HG02884 (cell line): ENCODE measurements at regions not wholly inside any gene's neighbourhood (a gene's known extent, or its start where the extent isn't known, plus 50 kb on each side); places are given as distances from the start of the nearest gene placed in this dataset.
"Not testable (repeated sequence)": the region's sequence is repeated elsewhere in the genome, so short reads cannot be mapped to it uniquely, and the experiment has no call there.

Experiments
- ATAC-seq: cut with Tn5 transposase; IDR thresholded peaks from one replicate; pipeline ENCODE4 v1.9.1; 2021; ENCODE audit warnings: mild to moderate bottlenecking, moderate library complexity; ENCODE audit not compliant: unreplicated experiment

DNA sequence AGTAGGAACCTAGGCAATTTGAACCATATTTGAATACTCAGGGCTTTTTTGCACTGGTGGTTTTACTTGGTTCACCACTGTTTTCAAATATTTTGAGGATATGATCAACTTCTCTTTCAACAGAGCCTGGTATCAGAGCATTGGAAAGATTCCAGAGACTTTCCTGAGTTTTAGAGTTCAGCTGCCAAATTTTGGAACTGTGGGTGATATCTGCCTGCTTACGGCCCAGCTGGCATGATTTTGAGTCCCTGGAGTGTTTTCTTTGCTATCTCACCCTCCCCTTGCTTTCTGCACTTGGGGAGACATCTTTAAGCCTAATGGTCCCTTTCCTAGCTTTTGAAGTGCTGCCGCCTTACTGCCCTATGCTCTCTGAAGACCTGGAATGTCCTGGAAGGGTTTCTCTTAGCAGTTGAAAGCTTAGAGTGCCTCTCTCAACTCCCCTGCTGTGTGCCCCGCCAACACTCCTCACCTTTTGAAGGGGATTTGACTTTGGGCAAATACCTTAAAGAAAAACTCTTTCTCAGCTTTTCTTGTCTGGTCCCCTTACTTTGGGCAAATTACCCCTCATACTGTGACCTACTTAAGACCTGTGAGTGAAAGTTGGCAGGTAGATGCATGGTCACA is 539.1 kb downstream of the MFSD1 start:
- ATAC-seq: no peak

GRCh38 chr3:159346271-159346903 is 544.5 kb downstream of the MFSD1 start:
- ATAC-seq: no peak

- no peak for ATAC-seq
These were observed 546.6 kb downstream of the MFSD1 start for GRCh38 chr3:159348431-159348830.

GRCh38 chr3:159356606-159357005 is 554.8 kb downstream of the MFSD1 start:
- ATAC-seq: no peak

DNA sequence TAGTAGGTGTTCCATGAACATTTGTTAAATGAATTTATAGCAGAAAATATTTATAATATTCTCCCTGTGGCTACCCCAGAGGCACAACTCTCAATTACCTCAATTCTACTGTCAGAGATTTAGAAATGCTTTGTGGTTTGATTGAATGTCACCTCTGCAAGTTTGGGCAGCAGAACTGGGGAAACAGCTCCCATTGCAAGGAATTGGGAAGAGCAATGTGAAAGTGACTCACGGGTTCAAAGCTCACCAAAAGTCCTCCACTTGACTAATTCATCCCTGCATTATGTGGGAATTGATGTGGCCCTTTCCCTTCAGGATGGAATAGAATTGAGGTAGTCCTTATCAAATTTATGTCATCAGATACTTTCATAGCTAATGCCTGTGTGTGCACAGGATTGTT is 562.7 kb downstream of the MFSD1 start:
- ATAC-seq: no peak

- no peak for ATAC-seq
These were observed 564.6 kb downstream of the MFSD1 start for GRCh38 chr3:159366476-159366875.

DNA sequence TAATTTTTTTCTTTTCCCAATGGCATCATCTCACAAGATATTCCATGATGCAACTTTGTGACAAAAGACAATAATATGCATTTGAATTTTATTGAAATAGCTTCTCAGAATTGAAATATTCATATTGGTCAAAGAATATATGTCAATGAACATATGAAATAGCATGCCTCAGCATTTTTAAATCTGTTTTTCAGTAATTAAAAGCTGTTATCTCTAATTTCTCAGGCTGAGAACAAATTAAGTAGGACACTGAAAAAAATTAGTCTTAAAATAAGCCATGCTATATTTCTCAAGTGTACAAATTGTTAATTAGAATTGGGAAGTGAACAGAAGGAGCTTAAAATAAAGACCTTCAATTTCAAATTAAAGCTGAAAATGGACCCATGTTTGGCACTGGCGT is 570.1 kb downstream of the MFSD1 start:
- no peak for ATAC-seq

DNA sequence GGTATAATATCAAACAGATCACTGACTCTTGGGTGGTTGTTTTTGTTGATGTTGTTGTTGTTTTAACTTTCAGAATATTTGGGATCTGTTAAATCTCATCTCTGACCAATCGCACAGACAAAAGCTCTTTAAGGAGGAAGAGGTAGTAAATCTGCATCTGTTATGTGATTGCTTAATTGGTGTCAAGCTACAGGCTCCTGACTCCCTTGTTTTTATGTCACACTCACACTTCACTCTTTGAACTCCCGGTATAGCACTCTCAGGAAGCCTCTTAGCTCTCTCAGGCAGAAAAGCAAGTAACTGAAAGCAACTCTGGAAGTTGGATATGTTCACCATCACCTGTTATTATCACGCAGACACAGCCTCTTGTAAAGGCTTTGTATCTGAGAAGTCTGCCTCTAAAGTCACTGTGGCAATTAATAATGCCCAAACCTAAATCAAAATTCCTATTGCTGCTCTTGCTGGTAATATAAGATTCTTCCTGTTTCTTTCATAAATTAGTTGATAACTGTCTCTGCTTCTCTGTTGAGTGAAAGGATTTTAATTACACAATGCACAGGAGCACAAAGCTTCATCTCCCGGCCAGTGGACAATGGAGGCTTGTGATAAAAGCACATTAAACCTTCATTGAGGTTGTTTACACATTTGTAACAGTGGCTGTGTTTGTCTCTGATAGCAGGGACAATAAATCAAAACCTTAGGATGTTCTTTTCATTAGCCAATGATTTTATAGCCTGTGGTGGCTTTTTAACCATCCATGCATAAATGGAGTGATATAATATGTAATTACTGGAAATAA is 576.7 kb downstream of the MFSD1 start:
- ATAC-seq: no peak

DNA sequence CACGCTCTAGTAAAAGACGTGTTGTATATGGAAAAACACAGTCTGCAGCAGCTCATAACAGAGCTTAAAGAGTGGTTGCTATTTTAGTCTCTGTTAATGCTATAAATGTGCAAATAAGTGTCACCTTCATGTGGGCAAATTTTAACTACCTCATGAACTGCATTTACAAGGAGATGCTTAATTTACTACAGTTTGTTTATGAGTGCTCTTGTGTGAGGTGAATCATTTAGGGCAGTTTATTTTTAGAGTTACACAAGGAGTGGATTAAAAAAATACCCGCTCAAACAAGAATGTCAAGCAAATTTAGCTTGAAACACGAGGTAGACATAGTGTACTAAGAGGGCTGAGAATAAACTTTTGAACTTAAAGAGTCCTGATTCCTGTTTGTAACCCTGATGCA is 579.0 kb downstream of the MFSD1 start:
- ATAC-seq: no peak

DNA sequence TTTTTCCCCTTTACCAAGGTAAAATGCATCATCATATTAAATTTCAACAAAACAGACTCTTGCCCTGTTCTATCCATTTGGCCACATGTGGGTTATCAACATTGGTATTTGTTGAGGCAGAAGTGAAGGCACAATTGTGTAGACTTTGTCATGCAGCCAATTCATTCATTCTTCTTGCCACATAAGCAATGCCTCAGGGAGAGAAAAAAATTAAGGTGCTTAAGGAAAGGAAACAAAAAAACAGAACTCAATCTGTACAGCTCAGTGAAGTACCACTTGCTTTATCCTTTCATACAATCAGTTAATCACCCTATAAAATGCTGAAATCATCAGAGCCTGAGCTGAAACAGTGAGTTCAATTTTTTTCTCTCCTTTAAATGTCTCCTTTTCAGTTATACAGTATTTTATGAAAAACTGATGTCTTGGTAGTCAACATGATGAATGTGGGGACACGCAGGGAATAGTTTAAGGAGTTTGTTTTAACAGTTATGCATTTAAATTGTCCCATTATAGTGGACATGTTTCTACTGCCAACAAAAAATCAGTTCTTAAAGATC is 588.9 kb downstream of the MFSD1 start:
- no peak for ATAC-seq

DNA sequence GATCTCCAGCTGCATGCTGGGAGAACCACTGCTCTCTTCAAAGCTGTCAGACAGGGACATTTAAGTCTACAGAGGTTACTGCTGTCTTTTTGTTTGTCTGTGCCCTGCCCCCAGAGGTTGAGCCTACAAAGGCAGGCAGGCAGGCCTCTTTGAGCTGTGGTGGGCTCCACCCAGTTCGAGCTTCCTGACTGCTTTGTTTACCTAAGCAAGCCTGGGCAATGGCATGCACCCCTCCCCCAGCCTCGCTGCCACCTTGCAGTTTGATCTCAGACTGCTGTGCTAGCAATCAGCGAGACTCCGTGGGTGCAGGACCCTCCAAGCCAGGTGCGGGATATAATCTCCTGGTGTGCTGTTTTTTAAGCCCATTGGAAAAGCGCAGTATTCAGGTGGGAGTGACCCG is 591.0 kb upstream of the IL12A start:
- not testable (repeated sequence) for ATAC-seq

GRCh38 chr3:159401069-159401468 is 587.6 kb upstream of the IL12A start:
- no peak for ATAC-seq

DNA sequence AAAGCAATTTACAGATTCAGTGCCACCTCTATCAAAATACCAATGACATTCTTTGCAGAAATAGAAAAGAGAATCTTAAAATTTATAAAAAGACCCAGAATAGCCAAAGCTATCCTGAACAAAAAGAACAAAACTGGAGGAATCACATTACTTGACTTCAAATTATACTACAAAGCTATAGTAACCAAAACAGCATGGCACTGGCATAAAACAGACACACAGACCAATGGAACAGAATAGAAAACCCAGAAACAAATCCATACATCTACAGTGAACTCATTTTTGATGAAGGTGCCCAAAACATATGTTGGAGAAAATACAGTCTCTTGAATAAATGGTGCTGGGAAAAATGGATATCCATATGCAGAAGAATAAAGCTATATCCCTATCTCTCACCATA is 578.9 kb upstream of the IL12A start:
- ATAC-seq: not testable (repeated sequence)

DNA sequence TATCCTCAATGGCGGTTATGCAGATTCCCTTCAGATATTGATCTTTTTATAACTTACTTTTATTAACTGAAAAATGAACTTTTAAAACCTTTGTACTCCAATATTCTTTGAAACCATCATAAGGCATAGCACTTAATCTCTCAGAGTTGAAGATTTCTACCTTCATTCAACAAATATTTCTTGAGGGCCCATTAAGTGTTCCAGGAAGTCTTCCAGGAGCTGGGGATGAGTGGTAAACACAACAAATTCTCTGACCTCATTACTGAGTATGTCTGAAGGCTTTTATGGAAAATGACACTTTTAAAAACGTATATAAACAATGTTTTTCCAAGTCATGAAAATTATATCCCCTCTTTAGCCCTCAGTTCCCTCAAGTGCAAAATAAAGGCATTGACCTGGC is 575.3 kb upstream of the IL12A start:
- no peak for ATAC-seq

DNA sequence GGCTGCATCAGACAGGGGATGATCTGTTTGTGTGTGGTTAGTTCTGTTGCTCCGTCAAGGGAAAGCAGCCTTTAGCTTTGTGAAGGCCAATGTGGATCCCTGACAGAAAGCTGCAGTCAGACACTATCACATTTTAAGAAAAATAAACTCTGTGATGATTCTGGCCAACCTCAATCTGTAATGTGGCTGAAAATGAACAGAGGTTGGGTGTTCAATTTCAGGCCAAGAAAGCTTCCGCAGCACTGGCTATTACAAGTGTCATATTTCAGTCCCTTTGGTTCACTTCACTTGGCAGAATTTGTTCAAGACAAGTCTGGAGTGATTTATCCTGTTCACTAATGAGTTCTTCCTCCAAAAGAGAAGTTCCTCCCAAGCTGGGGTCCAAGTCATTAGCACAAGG is 571.8 kb upstream of the IL12A start:
- ATAC-seq: no peak

DNA sequence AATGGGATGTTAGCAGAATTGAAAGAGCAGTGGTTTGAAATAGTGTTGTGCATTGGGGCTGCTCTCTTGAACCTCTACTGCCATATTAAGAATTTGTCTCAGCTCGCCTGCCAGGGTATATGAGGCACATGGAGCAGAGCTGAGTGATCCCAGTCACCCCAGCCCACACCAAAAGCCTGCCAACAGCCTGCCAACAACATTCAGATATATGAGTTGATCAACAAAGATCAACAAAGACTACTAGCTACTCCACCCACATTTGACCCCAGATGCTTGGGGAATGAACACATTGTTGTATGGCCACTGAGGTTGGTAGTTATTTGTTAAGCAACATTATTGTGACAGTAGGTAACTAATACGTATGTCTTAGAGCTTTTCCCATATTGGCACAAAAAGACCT is 570.9 kb upstream of the IL12A start:
- ATAC-seq: no peak

- no peak for ATAC-seq
These were observed 569.8 kb upstream of the IL12A start for GRCh38 chr3:159418571-159419526.

DNA sequence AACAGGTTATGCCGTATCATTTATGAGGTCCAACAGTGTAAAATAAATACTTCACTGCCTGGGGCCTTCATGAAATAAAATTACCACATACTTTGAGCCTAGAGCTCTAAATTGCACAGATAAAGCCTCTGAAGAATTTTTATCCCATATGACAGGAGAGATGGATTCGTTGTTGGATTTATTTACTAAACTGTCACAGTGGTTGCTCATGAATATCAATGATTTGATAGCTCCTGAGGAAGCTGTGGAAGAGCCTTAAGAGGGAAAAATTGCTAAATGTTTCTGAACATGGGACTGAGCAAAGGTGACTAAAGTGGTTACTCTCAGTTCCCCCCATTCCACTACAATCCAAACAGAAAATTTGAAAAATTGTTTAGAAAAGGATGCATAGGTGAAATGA is 558.9 kb upstream of the IL12A start:
- no peak for ATAC-seq

DNA sequence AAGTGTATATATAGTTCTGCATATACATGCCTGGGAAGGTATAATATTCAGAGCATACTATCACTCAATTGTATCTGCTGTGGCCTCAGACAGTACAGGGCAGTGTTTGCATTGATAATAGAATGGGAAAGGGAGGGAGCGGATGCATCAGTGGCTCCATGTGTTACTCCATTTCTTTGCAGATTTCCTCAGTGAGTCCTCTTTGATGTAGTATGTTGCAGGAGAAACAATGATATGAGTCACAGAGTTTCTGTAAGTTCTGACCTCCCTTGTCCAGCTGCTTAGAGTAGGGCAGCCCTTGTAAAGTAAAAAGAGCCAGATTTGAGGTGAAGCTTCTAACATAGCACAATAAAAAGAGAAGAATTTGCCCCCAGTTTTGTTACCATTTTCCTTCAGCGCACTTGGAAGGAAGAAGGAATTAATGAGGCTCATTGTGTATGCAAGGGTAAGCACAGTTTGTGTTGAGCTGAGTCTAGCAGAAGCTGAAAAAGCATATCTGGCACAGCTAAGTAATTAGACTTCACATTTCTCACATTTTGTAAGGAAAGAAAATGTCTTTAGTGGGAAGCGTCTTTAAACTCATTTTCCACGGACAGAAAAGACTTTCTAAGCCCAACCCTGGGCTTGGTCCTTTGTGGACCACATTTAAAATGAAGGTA is 555.8 kb upstream of the IL12A start:
- ATAC-seq: no peak

DNA sequence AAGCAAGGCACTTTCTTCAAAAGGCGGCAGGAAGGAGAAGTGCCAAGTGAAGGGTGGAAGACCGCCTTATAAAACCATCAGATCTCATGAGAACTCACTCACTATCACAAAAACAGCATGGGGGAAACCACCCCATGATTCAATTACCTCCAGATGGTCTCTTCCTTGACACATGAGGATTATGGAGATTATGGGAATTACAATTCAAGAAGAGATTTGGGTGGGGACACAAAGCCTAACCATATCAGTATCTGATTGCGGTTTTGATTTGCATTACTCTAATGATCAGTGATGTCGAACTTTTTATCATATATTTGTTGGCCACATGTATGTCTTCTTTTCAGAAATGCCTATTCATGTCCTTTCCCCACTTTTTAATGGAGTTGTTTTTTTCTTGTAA is 549.3 kb upstream of the IL12A start:
- ATAC-seq: no peak
